Left kidney (tissue), 1 donor: ENCODE measurements at regions not wholly inside any gene's neighbourhood (a gene's known extent, or its start where the extent isn't known, plus 50 kb on each side); places are given as distances from the start of the nearest gene placed in this dataset.
"Not testable (repeated sequence)": the region's sequence is repeated elsewhere in the genome, so short reads cannot be mapped to it uniquely, and the experiment has no call there.

Experiments
- DNase-seq: peaks from one replicate; pipeline ENCODE4 v3.0.0-alpha.2; 2013

DNA sequence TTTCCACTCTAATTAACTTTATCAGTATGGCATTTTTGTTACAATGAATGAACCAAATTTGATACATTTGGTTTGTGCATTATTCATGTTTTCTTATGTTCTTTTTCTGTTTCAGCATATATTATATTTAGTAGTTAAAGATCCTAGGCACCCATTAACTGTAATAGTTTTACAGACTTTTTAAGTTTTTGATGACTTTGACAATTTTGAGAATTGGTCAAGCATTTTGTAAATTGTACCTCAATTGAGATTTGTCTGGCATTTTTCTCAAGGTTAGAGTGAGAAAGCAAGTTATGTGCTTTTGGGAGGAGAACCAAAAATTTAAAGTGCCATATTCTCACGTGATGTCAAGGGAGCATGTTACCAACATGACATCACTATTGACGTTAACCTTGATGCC is 1019.2 kb downstream of the CDH11 start:
- no peak for DNase-seq

DNA sequence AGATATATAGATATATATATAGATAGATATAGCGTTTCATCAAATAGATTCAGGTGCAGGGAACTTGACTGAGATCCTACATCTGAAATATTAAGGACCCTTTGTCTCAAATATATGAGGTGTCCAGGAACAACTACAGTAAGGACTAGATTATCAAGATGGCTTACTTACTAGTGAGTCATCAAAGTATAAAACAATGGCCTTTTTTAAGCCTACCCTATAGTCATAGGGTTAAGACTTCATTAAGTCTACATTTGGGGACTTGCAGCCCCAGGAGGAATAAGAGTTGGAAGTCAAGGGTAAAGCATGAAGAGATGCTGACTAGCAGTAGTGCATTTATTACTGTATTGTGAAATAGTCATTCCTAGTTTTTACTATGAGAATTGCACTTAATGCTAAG is 1023.4 kb downstream of the CDH11 start:
- no peak for DNase-seq

DNA sequence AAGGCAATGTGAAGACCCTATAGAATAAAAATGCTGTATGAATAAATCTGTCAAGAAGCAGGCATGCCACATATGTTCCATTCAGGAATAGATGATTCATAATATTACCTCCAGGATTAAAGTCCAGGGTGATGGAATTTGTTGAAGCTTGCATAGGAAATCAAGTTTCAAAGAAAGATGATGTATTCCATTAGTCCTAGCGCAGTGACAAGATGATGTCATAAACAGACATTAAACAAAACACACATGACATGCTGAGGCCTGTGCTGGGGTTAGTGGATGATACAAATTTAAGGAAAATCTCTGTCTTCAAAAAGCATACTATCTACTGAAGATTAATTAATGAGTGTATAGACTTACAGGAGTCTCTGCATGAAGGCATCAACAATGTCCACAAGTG is 1025.2 kb downstream of the CDH11 start:
- no peak for DNase-seq

DNA sequence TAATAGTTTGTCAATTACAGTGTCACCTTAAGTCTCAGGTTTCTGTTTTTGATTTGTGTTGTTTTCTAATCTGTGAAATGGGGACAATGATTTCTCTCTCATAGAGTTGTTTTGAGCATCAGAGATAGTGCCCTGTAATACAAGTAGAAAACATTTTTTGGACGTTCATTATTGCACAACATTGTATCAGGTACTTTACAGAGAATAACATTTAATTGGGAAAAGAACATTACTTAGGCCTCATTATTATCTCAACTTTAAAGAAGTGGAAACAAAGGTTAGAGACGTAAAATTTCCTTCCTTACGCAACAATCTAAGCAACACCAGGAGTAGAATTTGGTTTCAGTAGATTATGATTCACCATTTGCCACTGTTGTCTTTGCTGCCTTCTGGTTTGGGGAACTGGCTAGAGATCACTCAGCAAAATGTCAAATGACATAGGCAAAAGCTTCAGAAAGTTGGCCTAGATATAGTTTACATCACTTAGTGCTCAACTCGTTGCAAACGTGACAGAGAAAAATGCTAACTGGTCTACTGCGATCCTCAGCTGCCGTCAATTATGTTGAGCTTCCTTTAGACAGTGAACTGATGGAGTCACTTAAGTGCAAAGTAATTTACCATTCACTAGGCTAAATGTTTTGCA is 1026.8 kb downstream of the CDH11 start:
- DNase-seq = no peak

DNA sequence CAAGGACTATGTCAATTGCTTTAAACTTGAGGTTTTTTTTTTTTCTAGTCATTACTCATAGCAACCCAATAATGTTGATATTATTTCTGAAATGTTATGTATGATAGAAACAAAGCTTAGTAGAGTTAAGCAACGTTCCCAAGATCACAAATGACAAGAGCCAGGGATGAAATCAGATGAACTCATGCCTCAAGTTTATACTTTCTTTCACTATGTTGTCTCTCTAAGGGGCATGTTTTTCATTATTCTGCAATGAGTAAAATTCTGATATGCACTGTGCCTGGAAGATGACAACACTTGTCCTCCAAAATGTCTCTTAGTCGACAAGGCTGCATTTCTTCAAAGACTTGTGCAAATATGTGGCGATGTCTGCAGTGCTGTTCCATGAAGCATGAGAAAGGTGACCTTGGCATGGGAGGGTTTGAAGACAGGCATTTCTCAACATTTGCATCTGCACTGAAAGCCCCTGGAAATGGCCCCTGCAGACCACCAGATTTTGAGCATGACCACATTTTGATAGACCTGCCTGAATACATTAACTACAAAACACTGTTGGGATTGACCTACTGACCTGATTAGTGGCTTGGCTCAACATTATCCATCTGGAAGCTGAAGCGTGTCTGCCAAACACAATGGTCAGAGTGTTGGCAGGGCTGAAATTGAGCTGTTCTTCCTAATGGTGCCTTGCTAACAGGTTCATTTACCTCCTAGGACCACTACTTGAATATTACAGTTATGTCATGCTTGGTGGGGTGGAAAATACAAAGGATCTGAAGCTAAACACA is 1027.5 kb downstream of the CDH11 start:
- no peak for DNase-seq

DNA sequence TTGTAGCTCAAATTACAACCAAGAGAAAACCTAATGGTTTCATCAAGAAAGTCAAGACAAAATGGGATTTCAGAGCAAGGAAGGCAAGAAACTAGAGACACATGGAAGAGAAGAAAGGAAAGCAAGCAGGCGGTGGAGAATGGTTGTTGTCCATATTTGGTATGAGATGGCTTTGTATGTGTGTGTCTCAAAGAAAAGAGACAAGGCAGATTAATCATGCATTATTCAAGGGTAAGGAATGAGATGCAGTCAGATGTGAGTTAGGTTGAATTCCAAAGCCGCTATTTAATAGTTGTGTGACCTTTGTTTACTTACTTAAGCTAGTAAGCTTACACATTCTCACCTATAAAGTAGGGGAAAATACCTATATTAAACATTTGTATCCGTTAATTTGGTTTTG is 1029.6 kb downstream of the CDH11 start:
- no peak for DNase-seq

DNA sequence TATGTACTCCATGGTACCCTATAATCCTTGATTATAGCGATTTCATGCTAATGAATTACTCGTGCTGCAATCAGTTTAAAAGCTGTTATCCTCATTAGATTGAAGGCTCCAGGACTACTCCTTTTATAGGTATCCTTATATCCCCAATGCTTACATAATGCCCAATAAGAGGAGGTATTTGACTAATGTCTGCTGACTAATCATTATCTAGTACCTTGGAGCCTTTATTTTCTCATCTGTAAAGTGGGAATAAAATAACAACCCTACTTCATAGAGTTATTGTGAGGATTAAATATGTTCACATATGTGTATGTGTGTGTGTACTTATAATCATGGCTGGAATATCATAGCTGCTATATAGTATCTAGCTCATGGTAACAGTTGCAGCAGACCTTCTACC is 1031.5 kb downstream of the CDH11 start:
- DNase-seq = no peak

DNA sequence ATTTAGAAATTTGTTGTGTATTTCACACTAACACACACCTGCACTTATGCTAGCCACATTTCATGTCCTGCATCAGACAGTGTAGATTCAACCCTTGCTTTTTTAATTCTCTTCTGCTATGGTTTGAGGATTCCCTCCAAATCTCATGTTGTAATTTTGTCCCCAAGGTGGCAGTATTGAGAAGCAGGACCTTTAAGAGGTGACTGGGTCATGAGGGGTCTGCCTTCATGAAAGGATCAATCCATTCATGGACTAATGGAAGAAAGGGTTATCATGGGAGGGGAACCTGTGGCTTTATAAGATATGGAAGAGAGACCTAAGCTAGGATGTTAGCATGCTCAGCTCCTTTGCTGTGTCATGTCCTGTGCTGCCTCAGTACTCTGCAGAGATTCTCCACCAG is 1032.2 kb downstream of the CDH11 start:
- DNase-seq = no peak

DNA sequence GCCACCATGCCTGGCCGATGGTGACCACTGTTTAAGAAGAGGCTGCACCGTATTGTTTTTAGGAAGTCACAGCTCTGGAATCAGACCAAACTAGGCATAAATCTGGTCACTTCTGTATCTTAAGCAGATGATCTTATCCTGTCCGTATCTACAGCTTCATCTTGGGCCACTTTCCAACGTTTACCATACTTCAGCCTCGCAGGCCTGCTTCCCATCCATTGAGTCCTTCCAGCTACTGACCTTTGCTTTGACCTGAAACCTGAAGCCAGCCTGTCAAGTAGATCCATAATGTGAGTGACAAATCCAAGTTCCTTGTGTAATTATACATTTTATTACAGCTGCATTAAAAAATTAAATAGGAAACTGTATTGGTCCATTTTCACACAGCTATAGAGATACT is 1033.0 kb downstream of the CDH11 start:
- DNase-seq = no peak

DNA sequence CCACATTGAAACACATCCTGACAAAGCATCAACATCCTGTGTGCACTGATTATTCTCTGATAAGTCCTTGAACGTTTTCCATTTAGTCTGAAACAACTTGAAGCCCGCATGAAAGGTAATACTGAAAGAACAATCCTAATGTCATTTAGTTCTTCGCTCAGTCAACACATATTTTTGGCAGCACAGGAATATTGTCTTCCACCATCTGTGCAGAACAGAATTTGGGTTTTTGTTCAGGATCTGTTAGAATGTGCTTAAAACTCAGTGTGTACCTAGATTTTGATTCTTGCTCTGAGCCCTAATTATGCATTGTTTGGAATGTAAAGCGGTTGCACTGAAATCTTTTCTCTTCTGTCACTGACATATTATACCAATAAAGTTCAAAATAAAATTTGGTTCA is 1036.6 kb downstream of the CDH11 start:
- DNase-seq = no peak

DNA sequence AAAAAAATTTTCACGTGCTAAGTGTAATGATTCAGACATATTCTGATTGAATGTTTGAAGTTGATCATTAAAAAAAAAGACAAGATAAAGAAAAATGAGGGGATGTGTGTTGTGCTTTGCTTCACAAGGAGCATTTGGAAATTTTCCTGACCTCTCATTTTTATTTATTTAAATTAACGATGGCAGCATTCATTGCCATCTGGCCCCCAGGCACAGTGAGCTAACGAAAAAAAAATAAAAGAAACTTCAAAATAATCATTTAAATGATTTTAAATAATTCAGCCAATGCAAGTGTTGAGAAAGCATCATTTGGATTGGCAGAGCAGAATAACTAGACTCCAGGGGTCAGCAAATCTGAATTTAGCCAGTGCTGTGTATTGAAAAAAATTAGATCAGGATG is 1037.2 kb downstream of the CDH11 start:
- no peak for DNase-seq

DNA sequence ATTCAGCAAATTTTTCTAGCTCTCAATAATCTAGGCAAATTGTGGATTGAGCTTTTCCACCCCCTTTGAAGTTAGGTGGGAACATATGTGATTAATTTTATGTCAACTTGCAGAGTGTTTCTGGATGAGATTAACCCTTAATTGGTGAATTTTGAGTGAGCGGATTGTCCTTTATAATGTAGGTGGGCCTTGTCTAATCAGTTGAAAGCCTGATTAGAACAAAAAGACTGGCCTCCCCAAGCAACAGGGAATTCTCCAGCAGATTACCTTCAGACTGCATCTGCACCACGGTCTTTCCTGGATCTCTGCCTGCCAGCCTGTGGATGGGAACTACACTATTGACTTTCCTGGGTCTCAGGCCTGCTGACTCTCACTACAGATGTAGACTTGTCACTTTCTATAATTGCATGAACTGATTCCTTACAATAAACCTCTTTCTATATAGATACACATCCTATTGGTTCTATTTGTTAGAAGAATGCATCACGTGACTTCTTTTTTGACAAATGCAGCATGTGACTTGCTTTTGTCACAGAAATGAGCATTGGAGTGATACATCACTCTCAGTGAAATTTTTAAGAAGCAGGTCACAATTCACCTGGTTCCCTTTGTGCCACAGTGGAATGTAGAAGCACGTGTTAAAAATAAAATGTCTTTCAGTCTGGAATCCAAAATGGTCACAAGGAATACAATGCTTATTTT is 1038.3 kb downstream of the CDH11 start:
- DNase-seq = no peak

DNA sequence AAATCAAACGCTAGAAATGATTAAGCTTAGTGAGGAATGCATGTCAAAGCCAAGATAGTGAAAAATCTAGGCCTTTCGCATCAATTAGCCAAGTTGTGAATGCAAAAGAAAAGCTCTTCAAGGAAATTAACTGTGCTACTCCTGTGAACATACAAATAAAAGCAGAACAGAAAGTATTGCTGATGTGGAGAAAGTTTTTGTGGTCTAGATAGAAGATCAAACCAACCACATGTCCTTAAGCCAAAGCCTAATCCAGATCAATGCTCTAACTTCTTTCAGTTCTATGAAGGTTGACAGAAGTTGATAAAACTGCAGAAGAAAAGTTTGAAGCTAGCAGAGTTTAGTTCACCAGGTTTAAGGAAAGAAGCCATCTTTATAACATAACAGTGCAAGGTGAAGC is 1044.6 kb downstream of the CDH11 start:
- no peak for DNase-seq

DNA sequence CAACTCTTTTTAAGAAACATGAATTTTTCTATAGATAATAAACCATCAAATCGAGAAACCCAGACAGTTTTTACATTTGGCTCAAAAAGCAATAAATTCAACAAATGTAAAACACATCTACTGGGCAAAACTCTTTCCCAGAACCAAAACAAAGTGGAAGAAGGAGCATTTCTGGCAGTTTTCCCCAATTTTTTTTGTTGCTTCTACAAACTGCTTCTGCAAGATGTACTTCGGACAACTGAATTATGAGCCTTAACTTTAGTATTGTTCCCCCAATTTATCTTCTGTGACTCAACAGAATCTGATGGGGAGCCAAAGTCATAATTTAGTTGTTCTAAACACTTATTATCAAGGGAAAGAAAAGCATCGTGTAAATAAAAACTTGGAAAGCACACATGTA is 1047.2 kb downstream of the CDH11 start:
- DNase-seq = peak; percentile 4

DNA sequence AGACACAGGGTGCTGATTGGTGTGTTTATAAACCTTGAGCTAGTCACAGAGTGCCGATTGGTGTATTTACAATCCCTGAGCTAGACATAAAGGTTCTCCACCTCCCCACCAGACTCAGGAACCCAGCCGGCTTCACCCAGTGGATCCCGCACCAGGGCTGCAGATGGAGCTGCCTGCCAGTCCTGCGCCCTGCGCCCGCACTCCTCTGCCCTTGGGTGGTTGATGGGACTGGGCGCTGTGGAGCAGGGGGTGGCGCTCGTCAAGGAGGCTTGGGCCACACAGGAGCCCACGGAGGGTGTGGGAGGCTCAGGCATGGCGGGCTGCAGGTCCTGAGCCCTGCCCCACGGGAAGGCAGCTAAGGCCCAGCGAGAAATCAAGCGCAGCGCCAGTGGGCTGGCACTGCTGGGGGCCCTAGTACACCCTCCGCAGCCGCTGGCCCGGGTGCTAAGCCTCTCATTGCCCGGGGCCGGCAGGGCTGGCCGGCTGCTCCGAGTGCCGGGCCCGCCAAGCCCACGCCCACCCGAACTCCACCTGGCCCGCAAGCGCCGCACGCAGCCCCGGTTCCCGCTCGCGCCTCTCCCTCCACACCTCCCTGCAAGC is 1049.6 kb downstream of the CDH11 start:
- not testable (repeated sequence) for DNase-seq

DNA sequence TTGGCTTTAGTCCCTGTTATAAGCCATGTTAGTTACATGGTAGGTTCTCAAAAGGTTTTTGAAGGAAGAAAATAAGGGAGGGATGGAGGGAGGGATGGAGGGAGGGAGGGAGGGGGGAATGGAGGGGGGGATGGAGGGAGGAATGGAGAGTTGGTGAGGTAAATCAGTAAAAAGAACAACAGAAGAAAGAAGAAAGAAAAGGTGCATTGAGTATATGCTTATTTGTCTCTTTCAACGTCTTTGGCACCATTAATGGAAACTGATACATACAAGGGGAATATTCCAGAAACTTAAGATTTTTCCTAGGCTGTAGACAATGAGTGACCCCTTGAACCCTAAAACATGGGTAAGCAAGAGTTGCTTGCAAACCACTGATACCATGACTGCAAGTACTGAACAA is 1056.3 kb downstream of the CDH11 start:
- no peak for DNase-seq

DNA sequence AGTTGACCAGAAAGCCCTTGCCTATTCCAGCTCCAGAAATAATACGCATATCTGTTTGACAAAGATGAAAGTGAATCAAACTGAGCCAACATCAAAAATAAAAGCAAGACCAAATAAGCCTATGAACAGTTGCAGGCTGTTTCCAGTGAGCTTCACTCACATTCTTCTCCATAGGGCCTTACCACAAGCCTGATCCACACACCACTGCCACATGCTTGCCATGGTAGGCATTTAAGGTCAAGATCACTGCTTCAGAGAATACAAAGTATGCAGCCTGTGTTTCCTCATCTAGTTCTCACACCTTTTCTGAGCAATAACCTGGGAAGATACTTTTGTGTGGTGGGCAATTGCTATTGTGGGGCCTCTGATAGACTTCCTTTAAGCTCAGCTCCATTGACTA is 1060.2 kb downstream of the CDH11 start:
- no peak for DNase-seq

DNA sequence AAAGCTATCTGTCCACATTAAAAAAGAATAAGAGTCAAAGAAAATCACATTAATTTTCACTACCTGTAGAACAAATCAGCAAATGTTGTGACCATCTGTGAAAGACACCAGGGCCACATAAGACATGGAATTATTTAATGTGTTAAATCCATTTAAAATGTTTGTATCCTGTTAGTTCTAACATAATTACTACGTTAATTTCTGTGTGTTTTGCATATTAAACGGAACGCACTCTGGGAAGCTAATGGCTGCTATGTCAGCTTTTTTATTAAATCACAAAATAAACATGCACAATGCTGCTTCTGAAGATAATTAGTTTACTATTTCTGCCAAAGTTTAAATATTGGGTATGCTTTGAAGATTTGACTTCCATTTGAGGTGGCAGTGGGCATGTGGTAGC is 1061.2 kb downstream of the CDH11 start:
- no peak for DNase-seq

DNA sequence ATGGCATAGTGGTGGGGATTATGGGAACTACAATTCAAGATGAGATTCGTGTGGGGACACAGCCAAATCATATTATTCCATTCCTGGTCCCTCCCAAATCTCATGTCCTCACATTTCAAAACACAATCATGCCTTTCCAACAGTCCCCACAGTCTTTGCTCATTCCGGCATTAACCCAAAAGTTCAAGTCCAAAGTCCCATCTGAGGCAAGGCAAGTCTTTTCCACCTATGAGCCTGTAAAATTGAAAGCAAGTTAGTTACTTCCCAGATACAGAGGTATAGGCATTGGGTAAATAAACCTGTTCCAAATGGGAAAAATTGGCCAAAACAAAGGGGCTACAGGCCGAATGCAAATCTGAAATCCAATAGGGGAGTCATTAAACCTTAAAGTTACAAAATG is 1063.2 kb downstream of the CDH11 start:
- DNase-seq = no peak

DNA sequence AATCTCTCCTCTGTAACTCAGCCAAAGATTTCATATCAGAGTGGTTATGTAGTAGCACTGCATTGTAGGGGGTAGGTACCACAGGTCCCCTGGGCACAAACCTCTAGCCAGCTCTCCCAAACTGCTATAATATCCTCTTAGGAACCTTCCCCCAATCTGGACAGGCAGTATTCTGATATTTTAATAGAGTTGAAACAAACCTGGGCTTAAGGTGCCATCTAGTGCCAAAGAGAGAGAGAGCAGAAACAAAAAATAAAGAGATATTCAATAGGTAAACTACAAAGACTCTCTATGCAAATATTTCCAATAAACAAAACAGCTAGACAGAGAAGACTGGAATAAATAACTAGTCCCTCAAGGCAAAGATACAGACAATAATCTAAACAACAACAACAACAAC is 1070.0 kb downstream of the CDH11 start:
- no peak for DNase-seq

DNA sequence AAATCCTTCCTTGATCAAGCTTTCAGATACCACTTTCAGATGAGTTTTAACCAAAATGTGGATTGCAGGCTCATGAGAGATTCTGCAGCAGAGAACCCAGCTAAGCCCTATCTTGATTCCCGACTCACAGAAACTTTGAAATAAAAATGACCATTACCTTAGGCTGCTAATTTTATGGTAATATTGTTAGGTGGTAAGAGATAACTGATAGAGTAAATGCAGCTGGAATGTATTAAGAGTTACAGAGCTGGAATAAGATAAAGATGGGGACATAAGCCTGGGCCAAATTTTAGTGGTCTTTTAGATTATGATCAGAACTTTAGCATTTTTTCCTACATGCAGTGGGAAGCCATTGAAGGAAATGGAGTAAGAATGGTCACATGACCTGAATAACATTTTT is 1074.0 kb downstream of the CDH11 start:
- DNase-seq = no peak

DNA sequence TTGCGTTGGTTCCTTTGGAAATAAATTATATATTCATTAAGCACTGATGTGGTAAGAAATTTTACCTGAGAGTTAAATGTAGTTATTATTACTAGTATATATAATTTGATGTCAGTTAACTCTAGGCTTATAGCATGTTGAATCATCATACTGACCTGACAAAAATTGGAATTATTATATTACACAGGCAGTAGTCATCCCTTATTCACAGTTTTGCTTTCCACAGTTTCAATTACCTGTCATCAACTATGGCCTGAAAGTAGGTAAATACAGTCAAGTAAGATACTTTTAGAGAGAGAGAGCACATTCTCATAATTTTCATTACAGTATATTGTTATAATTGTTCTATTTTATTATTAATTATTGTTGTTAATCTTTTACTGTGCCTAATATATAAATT is 1074.7 kb downstream of the CDH11 start:
- DNase-seq = no peak

DNA sequence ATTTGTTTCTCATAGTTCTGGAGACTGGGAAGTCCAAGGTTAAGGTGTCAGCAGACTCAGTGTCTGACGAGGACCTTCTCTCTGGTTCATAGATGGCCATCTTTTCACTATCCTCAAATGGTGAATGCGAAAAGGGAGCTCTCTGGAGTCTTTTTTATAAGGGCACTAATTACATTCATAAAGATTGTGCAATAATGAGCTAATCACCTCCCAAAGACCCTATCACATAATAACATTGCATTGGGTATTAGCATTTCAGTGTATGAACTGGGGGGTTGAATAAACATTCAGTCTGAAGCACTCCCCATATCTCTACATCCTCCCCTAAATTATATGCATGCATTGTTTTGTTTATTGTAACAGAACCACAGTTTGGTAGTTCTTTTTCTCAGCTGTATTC is 1086.5 kb downstream of the CDH11 start:
- no peak for DNase-seq
